ENCODE measurements at regions not wholly inside any gene's neighbourhood (a gene's known extent, or its start where the extent isn't known, plus 50 kb on each side); places are given as distances from the start of the nearest gene placed in this dataset.
"Not testable (repeated sequence)": the region's sequence is repeated elsewhere in the genome, so short reads cannot be mapped to it uniquely, and the experiment has no call there.

GRCh38 chr4:134145369-134145768, 56.2 kb downstream of the PABPC4L start:
- DNase-seq, result no peak

GRCh38 chr4:134144337-134144736, 57.3 kb downstream of the PABPC4L start:
- DNase-seq, result no peak

- DNase-seq, result no peak
These were observed 59.9 kb downstream of the PABPC4L start for GRCh38 chr4:134141728-134142127.

- no peak for DNase-seq
These were observed 62.4 kb downstream of the PABPC4L start for GRCh38 chr4:134139188-134139587.

- DNase-seq, result no peak
These were observed 69.4 kb downstream of the PABPC4L start for GRCh38 chr4:134132086-134132783.

- no peak for DNase-seq
These were observed 74.6 kb downstream of the PABPC4L start for GRCh38 chr4:134126955-134127354.

GRCh38 chr4:134126000-134126560, 75.5 kb downstream of the PABPC4L start:
- DNase-seq, result no peak

GRCh38 chr4:134122903-134123302, 78.7 kb downstream of the PABPC4L start:
- no peak for DNase-seq

- no peak for DNase-seq
These were observed 84.0 kb downstream of the PABPC4L start for GRCh38 chr4:134117392-134118183.

GRCh38 chr4:134089885-134090284, 111.7 kb downstream of the PABPC4L start:
- no peak for DNase-seq

- DNase-seq, result no peak
These were observed 116.1 kb downstream of the PABPC4L start for GRCh38 chr4:134085496-134085895.

GRCh38 chr4:134079085-134079484, 122.5 kb downstream of the PABPC4L start:
- DNase-seq, result not testable (repeated sequence)

- no peak for DNase-seq
These were observed 123.2 kb downstream of the PABPC4L start for GRCh38 chr4:134078230-134078914.

- DNase-seq, result no peak
These were observed 127.9 kb downstream of the PABPC4L start for GRCh38 chr4:134073711-134074110.

GRCh38 chr4:134072137-134072536, 129.5 kb downstream of the PABPC4L start:
- DNase-seq, result no peak

- no peak for DNase-seq
These were observed 131.4 kb downstream of the PABPC4L start for GRCh38 chr4:134070174-134070573.

GRCh38 chr4:134057356-134057755, 144.2 kb downstream of the PABPC4L start:
- DNase-seq, result no peak

GRCh38 chr4:134046221-134046620, 155.4 kb downstream of the PABPC4L start:
- not testable (repeated sequence) for DNase-seq

- DNase-seq, result no peak
These were observed 156.2 kb downstream of the PABPC4L start for GRCh38 chr4:134045411-134045810.

- DNase-seq, result no peak
These were observed 158.3 kb downstream of the PABPC4L start for GRCh38 chr4:134043266-134043665.

- no peak for DNase-seq
These were observed 173.2 kb downstream of the PABPC4L start for GRCh38 chr4:134028421-134028820.

- peak; percentile 13 for DNase-seq
These were observed 173.7 kb downstream of the PABPC4L start for GRCh38 chr4:134027931-134028330.

GRCh38 chr4:134024251-134024650, 177.3 kb downstream of the PABPC4L start:
- DNase-seq, result peak; percentile 4

Measured in NCI-H345 (cell line).